Adrenal gland (tissue), 5 donors: ENCODE measurements at regions not wholly inside any gene's neighbourhood (a gene's known extent, or its start where the extent isn't known, plus 50 kb on each side); places are given as distances from the start of the nearest gene placed in this dataset.

Experiments used
- POLR2A ChIP-seq, 2 donors: fragments of 450-650 bp; IDR thresholded peaks; one replicate each; pipeline ENCODE4 v1.6.1; 2017; ENCODE audit warnings: antibody characterized with exemption in 2 of 2, mild to moderate bottlenecking in 2 of 2, moderate library complexity in 1 of 2
- TF ChIP-seq, protein P1 (sequence below), 6 experiments: fragments of 450-650 bp in 4 of 6; fragments of 200-600 bp in 2 of 6; sonication (generic) in 1 of 6; IDR thresholded peaks; 1 replicate in 5 of 6; 2 replicates in 1 of 6; pipeline versions ENCODE4 v1.5.1 to v1.8.0; 2016 to 2021; ENCODE audit warnings: antibody characterized with exemption in 6 of 6, mild to moderate bottlenecking in 2 of 6, moderate library complexity in 1 of 6
- donor health status: DM: no; HTN: no; CAD: no.

- TF ChIP-seq, protein P1, sequence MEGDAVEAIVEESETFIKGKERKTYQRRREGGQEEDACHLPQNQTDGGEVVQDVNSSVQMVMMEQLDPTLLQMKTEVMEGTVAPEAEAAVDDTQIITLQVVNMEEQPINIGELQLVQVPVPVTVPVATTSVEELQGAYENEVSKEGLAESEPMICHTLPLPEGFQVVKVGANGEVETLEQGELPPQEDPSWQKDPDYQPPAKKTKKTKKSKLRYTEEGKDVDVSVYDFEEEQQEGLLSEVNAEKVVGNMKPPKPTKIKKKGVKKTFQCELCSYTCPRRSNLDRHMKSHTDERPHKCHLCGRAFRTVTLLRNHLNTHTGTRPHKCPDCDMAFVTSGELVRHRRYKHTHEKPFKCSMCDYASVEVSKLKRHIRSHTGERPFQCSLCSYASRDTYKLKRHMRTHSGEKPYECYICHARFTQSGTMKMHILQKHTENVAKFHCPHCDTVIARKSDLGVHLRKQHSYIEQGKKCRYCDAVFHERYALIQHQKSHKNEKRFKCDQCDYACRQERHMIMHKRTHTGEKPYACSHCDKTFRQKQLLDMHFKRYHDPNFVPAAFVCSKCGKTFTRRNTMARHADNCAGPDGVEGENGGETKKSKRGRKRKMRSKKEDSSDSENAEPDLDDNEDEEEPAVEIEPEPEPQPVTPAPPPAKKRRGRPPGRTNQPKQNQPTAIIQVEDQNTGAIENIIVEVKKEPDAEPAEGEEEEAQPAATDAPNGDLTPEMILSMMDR (IDR thresholded peaks at IDR 0.05), result no peak
- no peak for TF ChIP-seq POLR2A (IDR thresholded peaks at IDR 0.05)
These were observed 67.3 kb upstream of the RMDN2 start for GRCh38 chr2:37857575-37858399.
